Ecto neural progenitor cell (in vitro differentiated cells): ENCODE measurements at regions not wholly inside any gene's neighbourhood (a gene's known extent, or its start where the extent isn't known, plus 50 kb on each side); places are given as distances from the start of the nearest gene placed in this dataset.

Experiments
- DNase-seq: peaks from one replicate; pipeline ENCODE4 v3.0.0-alpha.2; 2018; ENCODE audit warnings: low spot score

- no peak for DNase-seq
Measured at GRCh38 chr6:10237298-10238038, 177.4 kb downstream of the TFAP2A start.

- no peak for DNase-seq
Measured at GRCh38 chr6:10235344-10235743, 179.5 kb downstream of the TFAP2A start.

GRCh38 chr6:10230531-10230930 is 184.3 kb downstream of the TFAP2A start:
- no peak for DNase-seq

- no peak for DNase-seq
Measured at GRCh38 chr6:10223841-10224240, 191.0 kb downstream of the TFAP2A start.

- DNase-seq, result no peak
Measured at GRCh38 chr6:10221178-10221577, 193.7 kb downstream of the TFAP2A start.

GRCh38 chr6:10219510-10219909 is 195.4 kb downstream of the TFAP2A start:
- no peak for DNase-seq

GRCh38 chr6:10217111-10217510 is 197.8 kb downstream of the TFAP2A start:
- DNase-seq, result no peak

GRCh38 chr6:10215326-10216110 is 199.4 kb downstream of the TFAP2A start:
- no peak for DNase-seq

- no peak for DNase-seq
Measured at GRCh38 chr6:10210052-10210451, 204.8 kb downstream of the TFAP2A start.

GRCh38 chr6:10205892-10206291 is 209.0 kb downstream of the TFAP2A start:
- no peak for DNase-seq

GRCh38 chr6:10205120-10205519 is 209.8 kb downstream of the TFAP2A start:
- DNase-seq, result no peak

- DNase-seq, result no peak
Measured at GRCh38 chr6:10203651-10204050, 211.2 kb downstream of the TFAP2A start.

GRCh38 chr6:10202581-10202980 is 212.3 kb downstream of the TFAP2A start:
- no peak for DNase-seq

- no peak for DNase-seq
Measured at GRCh38 chr6:10201606-10202510, 213.0 kb downstream of the TFAP2A start.

GRCh38 chr6:10196090-10196489 is 218.8 kb downstream of the TFAP2A start:
- DNase-seq, result no peak

- no peak for DNase-seq
Measured at GRCh38 chr6:10194816-10195672, 219.8 kb downstream of the TFAP2A start.

- DNase-seq, result no peak
Measured at GRCh38 chr6:10193321-10193720, 221.6 kb downstream of the TFAP2A start.

GRCh38 chr6:10190042-10190441 is 224.8 kb downstream of the TFAP2A start:
- no peak for DNase-seq

- no peak for DNase-seq
Measured at GRCh38 chr6:10184371-10185227, 230.3 kb downstream of the TFAP2A start.
